ENCODE measurements at regions not wholly inside any gene's neighbourhood (a gene's known extent, or its start where the extent isn't known, plus 50 kb on each side); places are given as distances from the start of the nearest gene placed in this dataset.

- no peak for TF ChIP-seq POLR2A (IDR thresholded peaks at IDR 0.05)
- TF ChIP-seq CTCF (IDR thresholded peaks at IDR 0.05), result no peak
These were observed 107.4 kb upstream of the FAM204A start for GRCh38 chr10:118449521-118449920.
